Coronary artery (tissue), 2 donors: ENCODE measurements at regions not wholly inside any gene's neighbourhood (a gene's known extent, or its start where the extent isn't known, plus 50 kb on each side); places are given as distances from the start of the nearest gene placed in this dataset.
"Not testable (repeated sequence)": the region's sequence is repeated elsewhere in the genome, so short reads cannot be mapped to it uniquely, and the experiment has no call there.

Source experiments
- DNase-seq: peaks from one replicate; pipeline ENCODE4 v3.0.0-alpha.2; 2017; ENCODE audit warnings: low spot score
- H3K27ac ChIP-seq, 2 donors: fragments of 200-600 bp; sonication (generic); one replicate each; pipeline ENCODE4 v1.5.1; 2016 to 2019
- H3K4me3 ChIP-seq: fragments of 200-600 bp; sonication (generic); 2 replicates; pipeline ENCODE4 v1.5.1; 2016; ENCODE audit warnings: mild to moderate bottlenecking, moderate library complexity
- CTCF ChIP-seq: fragments of 200-600 bp; sonication (generic); IDR thresholded peaks from one replicate; pipeline ENCODE4 v1.5.1; 2019; ENCODE audit warnings: antibody characterized with exemption

GRCh38 chr2:131828164-131828561, 300.5 kb downstream of the CCDC74A start:
- TF ChIP-seq CTCF = no peak
- H3K27ac ChIP-seq = no peak overlapping the region
- H3K4me3 ChIP-seq = no peak overlapping the region
- DNase-seq = no peak

- not testable (repeated sequence) for DNase-seq, H3K4me3 ChIP-seq, H3K27ac ChIP-seq
Observed at GRCh38 chr2:131828633-131829455, 301.2 kb downstream of the CCDC74A start.

GRCh38 chr2:131829456-131830241, 302.0 kb downstream of the CCDC74A start:
- DNase-seq, H3K4me3 ChIP-seq, H3K27ac ChIP-seq: not testable (repeated sequence)

- not testable (repeated sequence) for H3K4me3 ChIP-seq, DNase-seq, H3K27ac ChIP-seq
Observed at GRCh38 chr2:131830242-131830945, 302.7 kb downstream of the CCDC74A start.

- not testable (repeated sequence) for DNase-seq, H3K27ac ChIP-seq, H3K4me3 ChIP-seq
Observed at GRCh38 chr2:131830946-131831310, 303.2 kb downstream of the CCDC74A start.

- not testable (repeated sequence) for H3K27ac ChIP-seq, DNase-seq, H3K4me3 ChIP-seq
Observed at GRCh38 chr2:131831450-131832208, 303.9 kb downstream of the CCDC74A start.

- H3K4me3 ChIP-seq, H3K27ac ChIP-seq, DNase-seq: not testable (repeated sequence)
Observed at GRCh38 chr2:131832209-131832780, 304.6 kb downstream of the CCDC74A start.

- DNase-seq = not testable (repeated sequence)
Observed at GRCh38 chr2:131832917-131833316, 305.2 kb downstream of the CCDC74A start.

GRCh38 chr2:131833367-131834202, 305.9 kb downstream of the CCDC74A start:
- not testable (repeated sequence) for DNase-seq, H3K4me3 ChIP-seq, H3K27ac ChIP-seq

More at GRCh38 chr2:131832917-131833316, 305.2 kb downstream of the CCDC74A start:
- H3K4me3 ChIP-seq, H3K27ac ChIP-seq: not testable (repeated sequence)

GRCh38 chr2:131834203-131835020, 306.7 kb downstream of the CCDC74A start:
- H3K4me3 ChIP-seq, DNase-seq, H3K27ac ChIP-seq: not testable (repeated sequence)

- not testable (repeated sequence) for H3K27ac ChIP-seq, DNase-seq, H3K4me3 ChIP-seq
Observed at GRCh38 chr2:131835022-131835421, 307.3 kb downstream of the CCDC74A start.
